A673 (cell line): ENCODE measurements at regions not wholly inside any gene's neighbourhood (a gene's known extent, or its start where the extent isn't known, plus 50 kb on each side); places are given as distances from the start of the nearest gene placed in this dataset.

Source experiments
- BruUV-seq: library from RNA; stranded (reverse); fragments of 400-500 nt; replicated peaks from 2 replicates; lab custom pipeline; 2021; lab: Mats Ljungman, UMichigan
- CTCF ChIA-PET: fragments of 300-600 bp; sonication (Branson Sonifier 250); formaldehyde crosslinking; loops from one replicate; lab custom pipeline; 2022; ENCODE audit warnings: antibody characterized with exemption; lab: Charles Lee
- POLR2A ChIA-PET: fragments of 300-600 bp; sonication (Branson Sonifier 250); formaldehyde crosslinking; loops from one replicate; lab custom pipeline; 2022; ENCODE audit warnings: antibody characterized with exemption; ENCODE audit not compliant: low non-redundant PET; lab: Charles Lee
- DNase-seq: peaks from one replicate; pipeline ENCODE4 v3.0.0-alpha.2; 2015; ENCODE audit warnings: low spot score
- H3K27ac ChIP-seq: fragments of 200-600 bp; sonication (generic); 2 replicates; pipeline ENCODE4 v1.5.1; 2016; ENCODE audit warnings: mixed run types, low read depth, mild to moderate bottlenecking, mixed read lengths, antibody characterized with exemption, low read length; ENCODE audit not compliant: poor library complexity, severe bottlenecking
- H3K27me3 ChIP-seq: fragments of 200-600 bp; sonication (generic); replicated peaks from 2 replicates; pipeline ENCODE4 v1.6.1; 2017; ENCODE audit warnings: mixed run types, low read depth, mild to moderate bottlenecking, mixed read lengths, antibody characterized with exemption, low read length; ENCODE audit not compliant: insufficient read depth, poor library complexity
- H3K36me3 ChIP-seq: fragments of 200-600 bp; sonication (generic); 2 replicates; pipeline ENCODE4 v1.6.1; 2016; ENCODE audit warnings: mixed run types, mild to moderate bottlenecking, mixed read lengths, antibody characterized with exemption, low read length; ENCODE audit not compliant: insufficient read depth, poor library complexity, severe bottlenecking
- H3K4me1 ChIP-seq: fragments of 200-600 bp; sonication (generic); 2 replicates; pipeline ENCODE4 v1.6.1; 2017; ENCODE audit warnings: mixed run types, mild to moderate bottlenecking, mixed read lengths, antibody characterized with exemption, low read length; ENCODE audit not compliant: insufficient read depth, poor library complexity, severe bottlenecking
- H3K4me3 ChIP-seq: fragments of 200-600 bp; sonication (generic); 2 replicates; pipeline ENCODE4 v1.5.1; 2016; ENCODE audit warnings: low read depth, mixed run types, mild to moderate bottlenecking, mixed read lengths, low read length; ENCODE audit not compliant: poor library complexity, severe bottlenecking
- H3K9me3 ChIP-seq: fragments of 200-600 bp; sonication (generic); 2 replicates; pipeline ENCODE4 v1.6.1; 2016; ENCODE audit warnings: mixed run types, low read depth, mild to moderate bottlenecking, mixed read lengths, antibody characterized with exemption, low read length; ENCODE audit not compliant: poor library complexity, severe bottlenecking
- CTCF ChIP-seq: fragments of 300-800, 200-600 bp; sonication (generic); conservative IDR thresholded peaks from 2 replicates; pipeline ENCODE4 v1.5.1; 2017; ENCODE audit warnings: low read depth, mild to moderate bottlenecking, antibody characterized with exemption, low read length, moderate library complexity, mixed read lengths
- EZH2 ChIP-seq: fragments of 200-600 bp; sonication (generic); IDR thresholded peaks from 2 replicates; pipeline ENCODE4 v1.6.1; 2017; ENCODE audit warnings: borderline replicate concordance, low read depth, mild to moderate bottlenecking, mixed read lengths, antibody characterized with exemption, low read length; ENCODE audit not compliant: poor library complexity, severe bottlenecking
- intact Hi-C: fragments of 100-400 bp; cut with micrococcal nuclease; formaldehyde crosslinking; loops from one replicate; pipeline ENCODE4 v1.10.0; 2022; ENCODE audit not compliant: unreplicated experiment

GRCh38 chr3:127409421-127410136 is 121.7 kb upstream of the PRR20G start:
- H3K4me3 ChIP-seq: no peak overlapping the region
- no peak for DNase-seq
- ChIA-PET CTCF (no interaction called here), POLR2A (no interaction called here)
- H3K9me3 ChIP-seq: no peaks in the 10 kb centered on the region
- no peak for TF ChIP-seq CTCF
- no peak for TF ChIP-seq EZH2
- no TSS peak for BruUV-seq
- peaks cover 10% of the 10 kb centered on the region for H3K27me3 ChIP-seq
- intact Hi-C loops: no loop called here
- H3K4me1 ChIP-seq: no peaks in the 10 kb centered on the region
- no peaks in the 10 kb centered on the region for H3K36me3 ChIP-seq
- no peak overlapping the region for H3K27ac ChIP-seq

- DNase-seq: no peak
- intact Hi-C loops: no loop called here
- TF ChIP-seq EZH2: no peak
- no peak for TF ChIP-seq CTCF
- no peaks in the 10 kb centered on the region for H3K4me1 ChIP-seq
- no peaks in the 10 kb centered on the region for H3K9me3 ChIP-seq
- H3K36me3 ChIP-seq: no peaks in the 10 kb centered on the region
- no TSS peak for BruUV-seq
- H3K27me3 ChIP-seq: peaks cover 2% of the 10 kb centered on the region
- no peak overlapping the region for H3K4me3 ChIP-seq
- ChIA-PET CTCF (no interaction called here), POLR2A (no interaction called here)
- no peak overlapping the region for H3K27ac ChIP-seq
Measured at GRCh38 chr3:127408684-127409420, 121.0 kb upstream of the PRR20G start.

- TF ChIP-seq EZH2: no peak
- no peak for TF ChIP-seq CTCF
- Histone ChIP-seq H3K4me3 (no peak overlapping the region), H3K4me1 (no peaks in the 10 kb centered on the region), H3K9me3 (no peaks in the 10 kb centered on the region), H3K27me3 (no peaks in the 10 kb centered on the region), H3K27ac (no peak overlapping the region), H3K36me3 (no peaks in the 10 kb centered on the region)
- no TSS peak for BruUV-seq
- no peak for DNase-seq
- POLR2A ChIA-PET: no interaction called here
- CTCF ChIA-PET: no interaction called here
- intact Hi-C loops: no loop called here
Measured at GRCh38 chr3:127408022-127408683, 120.3 kb upstream of the PRR20G start.
